Kidney (tissue), 13 donors: ENCODE measurements at regions not wholly inside any gene's neighbourhood (a gene's known extent, or its start where the extent isn't known, plus 50 kb on each side); places are given as distances from the start of the nearest gene placed in this dataset.

ENCODE experiments used
- DNase-seq, 5 donors: peaks; one replicate each; pipeline ENCODE4 v3.0.0-alpha.2; 2013 to 2020
- FAIRE-seq: peaks from 2 replicates; lab custom pipeline; 2012; peaks lifted over from hg19 to GRCh38; lab: Jason Lieb, UNC
- H3K27ac ChIP-seq, 2 donors: one replicate each; pipeline ENCODE4 v1.7.0; 2013; ENCODE audit warnings: low read depth in 2 of 2, low read length in 2 of 2, inconsistent platforms in 1 of 2
- H3K27me3 ChIP-seq: one replicate; pipeline ENCODE4 v1.7.1; 2013; ENCODE audit warnings: low read length, inconsistent platforms; ENCODE audit not compliant: control insufficient read depth, insufficient read depth
- H3K36me3 ChIP-seq, 3 donors: one replicate each; pipeline versions ENCODE4 v1.7.0 to v1.7.1; 2013; ENCODE audit warnings: low read length in 3 of 3, control low read depth in 1 of 3, inconsistent platforms in 1 of 3; ENCODE audit not compliant: insufficient read depth in 3 of 3, control insufficient read depth in 2 of 3
- H3K4me1 ChIP-seq, 3 donors: one replicate each; pipeline versions ENCODE4 v1.7.0 to v1.7.1; 2013; ENCODE audit warnings: low read length in 3 of 3, inconsistent platforms in 1 of 3, low read depth in 1 of 3; ENCODE audit not compliant: control insufficient read depth in 2 of 3, insufficient read depth in 2 of 3
- H3K4me3 ChIP-seq, 3 donors: one replicate each; pipeline versions ENCODE4 v1.7.0 to v1.8.1; 2013; ENCODE audit warnings: low read length in 3 of 3, control low read depth in 1 of 3, inconsistent platforms in 1 of 3
- H3K9ac ChIP-seq, 3 donors: one replicate each; pipeline versions ENCODE4 v1.7.0 to v1.7.1; 2013; ENCODE audit warnings: low read length in 3 of 3, control low read depth in 1 of 3, inconsistent platforms in 1 of 3
- H3K9me3 ChIP-seq, 3 donors: one replicate each; pipeline versions ENCODE4 v1.7.0 to v1.7.1; 2013; ENCODE audit warnings: low read length in 3 of 3, control low read depth in 1 of 3, inconsistent platforms in 1 of 3; ENCODE audit not compliant: control insufficient read depth in 2 of 3, insufficient read depth in 1 of 3
- CTCF ChIP-seq: IDR thresholded peaks from 3 replicates; pipeline ENCODE4 v1.5.1; 2012; ENCODE audit warnings: mild to moderate bottlenecking, moderate library complexity, borderline replicate concordance; ENCODE audit not compliant: insufficient read depth; ENCODE audit errors: extremely low read depth
- intact Hi-C: fragments of 100-400 bp; cut with DNase I; formaldehyde crosslinking; loops from one replicate; pipeline ENCODE4 v1.11.1; 2022
- donor health status: control.
- donor health status: control.
- donor health status: control.
- donor health status: control.
- donor health status: control.
- donor health status: DM: yes; HTN: yes; CAD: no.
- donor health status: Normal renal cell carcinoma (clear cell type).

- Histone ChIP-seq H3K27ac (no peak overlapping the region), H3K27me3 (no peaks in the 10 kb centered on the region), H3K9ac (no peak overlapping the region), H3K4me3 (no peak overlapping the region), H3K9me3 (no peaks in the 10 kb centered on the region), H3K4me1 (no peaks in the 10 kb centered on the region), H3K36me3 (no peaks in the 10 kb centered on the region)
- no peak for TF ChIP-seq CTCF
- intact Hi-C loops, result no loop called here
- DNase-seq (no peak), FAIRE-seq (no peak)
Measured at GRCh38 chrX:39638526-39638925, 459.2 kb downstream of the BCOR start.

GRCh38 chrX:39639871-39640270 lies 457.9 kb downstream of the BCOR start:
- H3K27ac ChIP-seq, result no peak overlapping the region

GRCh38 chrX:39640866-39641265 lies 456.9 kb downstream of the BCOR start:
- Histone ChIP-seq H3K27ac (no peak overlapping the region), H3K9me3 (no peaks in the 10 kb centered on the region), H3K4me3 (no peak overlapping the region), H3K27me3 (no peaks in the 10 kb centered on the region), H3K36me3 (no peaks in the 10 kb centered on the region), H3K4me1 (no peaks in the 10 kb centered on the region), H3K9ac (no peak overlapping the region)
- no peak for TF ChIP-seq CTCF
- intact Hi-C loops, result no loop called here
- FAIRE-seq (no peak), DNase-seq (no peak)

More at GRCh38 chrX:39639871-39640270, 457.9 kb downstream of the BCOR start:
- H3K4me1 ChIP-seq, result no peaks in the 10 kb centered on the region
- H3K36me3 ChIP-seq, result no peaks in the 10 kb centered on the region
- H3K9ac ChIP-seq, result no peak overlapping the region
- H3K9me3 ChIP-seq, result no peaks in the 10 kb centered on the region
- FAIRE-seq (no peak), DNase-seq (no peak)
- no peaks in the 10 kb centered on the region for H3K27me3 ChIP-seq
- no peak overlapping the region for H3K4me3 ChIP-seq
- TF ChIP-seq CTCF, result no peak
- intact Hi-C loops, result no loop called here

GRCh38 chrX:39642071-39642470 lies 455.7 kb downstream of the BCOR start:
- DNase-seq (peak in 1 of 5 donors; percentile 21), FAIRE-seq (no peak)
- H3K4me3 ChIP-seq, result no peak overlapping the region
- no peak overlapping the region for H3K27ac ChIP-seq
- H3K4me1 ChIP-seq, result no peaks in the 10 kb centered on the region
- H3K36me3 ChIP-seq, result no peaks in the 10 kb centered on the region
- no peaks in the 10 kb centered on the region for H3K9me3 ChIP-seq
- intact Hi-C loops, result no loop called here
- no peaks in the 10 kb centered on the region for H3K27me3 ChIP-seq
- no peak for TF ChIP-seq CTCF
- H3K9ac ChIP-seq, result no peak overlapping the region
